Tibial artery (tissue), 4 donors: ENCODE measurements at regions not wholly inside any gene's neighbourhood (a gene's known extent, or its start where the extent isn't known, plus 50 kb on each side); places are given as distances from the start of the nearest gene placed in this dataset.

Experiments used
- DNase-seq, 2 donors: peaks; one replicate each; pipeline ENCODE4 v3.0.0-alpha.2; 2019
- H3K27ac ChIP-seq, 2 donors: fragments of 200-600 bp; sonication (generic) in 1 of 2; 1 replicate in 1 of 2; 2 replicates in 1 of 2; pipeline ENCODE4 v1.5.1; 2018 to 2019; ENCODE audit warnings: mild to moderate bottlenecking in 1 of 2
- H3K27me3 ChIP-seq, 2 donors: fragments of 200-600 bp; sonication (generic) in 1 of 2; one replicate each; pipeline versions ENCODE4 v1.5.1 to v1.6.0; 2016 to 2019
- H3K36me3 ChIP-seq, 3 donors: fragments of 200-600 bp; sonication (generic) in 2 of 3; one replicate each; pipeline ENCODE4 v1.5.1; 2016 to 2019; ENCODE audit warnings: mild to moderate bottlenecking in 2 of 3
- H3K4me1 ChIP-seq, 4 donors: fragments of 200-600 bp; sonication (generic) in 2 of 4; 1 replicate in 3 of 4; 2 replicates in 1 of 4; pipeline ENCODE4 v1.5.1; 2016 to 2019
- H3K4me3 ChIP-seq, 2 donors: fragments of 200-600 bp; sonication (generic) in 1 of 2; 1 replicate in 1 of 2; 2 replicates in 1 of 2; pipeline ENCODE4 v1.5.1; 2018 to 2019; ENCODE audit warnings: mild to moderate bottlenecking in 2 of 2
- H3K9me3 ChIP-seq, 3 donors: fragments of 200-600 bp; sonication (generic) in 1 of 3; one replicate each; pipeline ENCODE4 v1.5.1; 2016 to 2019
- CTCF ChIP-seq, 2 experiments: fragments of 200-600 bp in 1 of 2; fragments of 450-650 bp in 1 of 2; IDR thresholded peaks; one replicate each; pipeline ENCODE4 v1.5.1; 2017 to 2019; ENCODE audit warnings: antibody characterized with exemption in 2 of 2, mild to moderate bottlenecking in 1 of 2, moderate library complexity in 1 of 2
- intact Hi-C: fragments of 100-400 bp; cut with DNase I; formaldehyde crosslinking; loops from one replicate; pipeline ENCODE4 v1.15.0; 2023; ENCODE audit warnings: low total_unique reads

GRCh38 chr1:218916720-218917119 lies 257.0 kb upstream of the LYPLAL1 start:
- Histone ChIP-seq H3K9me3 (no peaks in the 10 kb centered on the region), H3K4me1 (no peaks in the 10 kb centered on the region), H3K36me3 (no peaks in the 10 kb centered on the region), H3K4me3 (no peak overlapping the region), H3K27me3 (no peaks in the 10 kb centered on the region), H3K27ac (no peak overlapping the region)
- intact Hi-C loops, result no loop called here
- no peak for TF ChIP-seq CTCF (IDR thresholded peaks at IDR 0.05)
- DNase-seq, result no peak

- H3K4me3 ChIP-seq, result no peak overlapping the region
- no peaks in the 10 kb centered on the region for H3K27me3 ChIP-seq
- H3K36me3 ChIP-seq, result no peaks in the 10 kb centered on the region
- no peak for TF ChIP-seq CTCF (IDR thresholded peaks at IDR 0.05)
- intact Hi-C loops, result no loop called here
- H3K9me3 ChIP-seq, result no peaks in the 10 kb centered on the region
- no peak overlapping the region for H3K27ac ChIP-seq
- H3K4me1 ChIP-seq, result no peaks in the 10 kb centered on the region
- DNase-seq, result no peak
These were observed 256.0 kb upstream of the LYPLAL1 start for GRCh38 chr1:218917656-218918055.

- intact Hi-C loops, result no loop called here
- no peak for TF ChIP-seq CTCF (IDR thresholded peaks at IDR 0.05)
These were observed 247.9 kb upstream of the LYPLAL1 start for GRCh38 chr1:218925777-218926176.

GRCh38 chr1:218926631-218927030 lies 247.0 kb upstream of the LYPLAL1 start:
- intact Hi-C loops, result no loop called here
- no peak for TF ChIP-seq CTCF (IDR thresholded peaks at IDR 0.05)
- DNase-seq, result no peak

More at GRCh38 chr1:218925777-218926176, 247.9 kb upstream of the LYPLAL1 start:
- no peaks in the 10 kb centered on the region for H3K27me3 ChIP-seq
- no peaks in the 10 kb centered on the region for H3K9me3 ChIP-seq
- no peaks in the 10 kb centered on the region for H3K36me3 ChIP-seq
- no peak overlapping the region for H3K27ac ChIP-seq
- DNase-seq, result no peak
- H3K4me1 ChIP-seq, result no peaks in the 10 kb centered on the region
- no peak overlapping the region for H3K4me3 ChIP-seq

GRCh38 chr1:218930000-218930399 lies 243.7 kb upstream of the LYPLAL1 start:
- H3K36me3 ChIP-seq, result no peaks in the 10 kb centered on the region
- H3K4me3 ChIP-seq, result no peak overlapping the region
- DNase-seq, result no peak
- no peaks in the 10 kb centered on the region for H3K27me3 ChIP-seq
- peaks cover 0 to under 1% (median 0%) of the 10 kb centered on the region in 3 donors for H3K9me3 ChIP-seq
- H3K27ac ChIP-seq, result no peak overlapping the region
- intact Hi-C loops, result no loop called here
- no peaks in the 10 kb centered on the region for H3K4me1 ChIP-seq
- no peak for TF ChIP-seq CTCF (IDR thresholded peaks at IDR 0.05)

More at GRCh38 chr1:218926631-218927030, 247.0 kb upstream of the LYPLAL1 start:
- Histone ChIP-seq H3K9me3 (no peaks in the 10 kb centered on the region), H3K4me1 (no peaks in the 10 kb centered on the region), H3K27me3 (no peaks in the 10 kb centered on the region), H3K36me3 (no peaks in the 10 kb centered on the region), H3K27ac (no peak overlapping the region), H3K4me3 (no peak overlapping the region)
